ENCODE measurements at regions not wholly inside any gene's neighbourhood (a gene's known extent, or its start where the extent isn't known, plus 50 kb on each side); places are given as distances from the start of the nearest gene placed in this dataset.

- peak; percentile 63 for DNase-seq
Measured at GRCh38 chr15:39194106-39194830, 386.6 kb upstream of the THBS1 start.

GRCh38 chr15:39195961-39196486 is 384.9 kb upstream of the THBS1 start:
- DNase-seq, result no peak

- no peak for DNase-seq
Measured at GRCh38 chr15:39198044-39199000, 382.6 kb upstream of the THBS1 start.

- no peak for DNase-seq
Measured at GRCh38 chr15:39199076-39199475, 381.8 kb upstream of the THBS1 start.

GRCh38 chr15:39200586-39200985 is 380.3 kb upstream of the THBS1 start:
- DNase-seq, result no peak

- no peak for DNase-seq
Measured at GRCh38 chr15:39202641-39203040, 378.2 kb upstream of the THBS1 start.

- DNase-seq, result no peak
Measured at GRCh38 chr15:39204031-39204430, 376.8 kb upstream of the THBS1 start.

GRCh38 chr15:39205081-39205480 is 375.8 kb upstream of the THBS1 start:
- DNase-seq, result no peak

- no peak for DNase-seq
Measured at GRCh38 chr15:39205506-39206371, 375.1 kb upstream of the THBS1 start.

- no peak for DNase-seq
Measured at GRCh38 chr15:39207532-39208115, 373.3 kb upstream of the THBS1 start.

GRCh38 chr15:39208187-39208586 is 372.7 kb upstream of the THBS1 start:
- DNase-seq, result no peak

- no peak for DNase-seq
Measured at GRCh38 chr15:39209548-39210211, 371.2 kb upstream of the THBS1 start.

- DNase-seq, result no peak
Measured at GRCh38 chr15:39211108-39211979, 369.5 kb upstream of the THBS1 start.

- no peak for DNase-seq
Measured at GRCh38 chr15:39213385-39213840, 367.5 kb upstream of the THBS1 start.

- no peak for DNase-seq
Measured at GRCh38 chr15:39215015-39215414, 365.9 kb upstream of the THBS1 start.

GRCh38 chr15:39216816-39217215 is 364.1 kb upstream of the THBS1 start:
- DNase-seq, result no peak

- no peak for DNase-seq
Measured at GRCh38 chr15:39219608-39220007, 361.3 kb upstream of the THBS1 start.

GRCh38 chr15:39226169-39226937 is 354.5 kb upstream of the THBS1 start:
- no peak for DNase-seq

- no peak for DNase-seq
Measured at GRCh38 chr15:39227001-39227400, 353.9 kb upstream of the THBS1 start.

GRCh38 chr15:39228889-39229288 is 352.0 kb upstream of the THBS1 start:
- DNase-seq, result no peak
